Stimulated activated CD4-positive, alpha-beta T cell treated with anti-CD3 and anti-CD28 coated beads, Interleukin-1b, Interleukin-23, amount 100 ng/mL, for 24 hours (primary cell): ENCODE measurements at regions not wholly inside any gene's neighbourhood (a gene's known extent, or its start where the extent isn't known, plus 50 kb on each side); places are given as distances from the start of the nearest gene placed in this dataset.

Experiments
- DNase-seq, 4 experiments: peaks; one replicate each; pipeline ENCODE4 v3.0.0-alpha.2; 2020; ENCODE audit warnings: low read depth in 4 of 4, low spot score in 1 of 4

DNA sequence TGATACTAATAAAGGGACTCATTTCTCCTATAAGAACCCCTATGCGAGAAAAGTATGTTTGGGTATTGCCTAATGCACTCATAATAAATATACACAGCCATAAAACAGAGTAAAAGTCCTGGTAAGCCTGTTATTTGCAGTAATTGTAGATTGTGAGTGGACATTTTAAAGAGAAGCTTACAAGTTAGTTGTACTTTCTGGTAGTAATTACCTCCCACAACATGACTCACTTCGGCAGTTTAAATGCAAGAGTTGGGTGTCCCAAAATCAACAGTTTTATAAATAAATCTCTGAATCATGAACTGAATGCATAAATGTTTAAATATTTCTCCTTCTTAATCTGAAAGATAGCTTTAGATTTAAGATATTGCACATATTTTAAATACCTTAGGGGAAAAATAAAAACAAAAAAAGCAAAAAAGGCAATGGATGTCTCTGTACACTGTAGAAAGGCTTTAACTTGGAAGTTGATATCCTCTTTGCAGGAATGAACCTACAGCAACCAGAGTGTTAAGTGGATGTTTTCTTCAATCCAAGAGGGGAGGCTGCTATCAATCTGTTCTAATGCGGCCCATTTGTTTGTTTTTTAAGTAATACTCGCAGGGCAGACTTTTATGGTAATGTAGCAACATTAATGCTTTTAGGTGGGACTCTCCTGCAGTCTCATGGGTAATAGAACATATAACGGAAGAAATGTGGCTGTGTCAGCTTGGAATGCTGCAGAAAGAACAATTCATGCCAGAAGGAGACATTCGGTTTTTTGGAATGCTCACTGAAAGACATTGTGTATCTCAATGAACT, 57.3 kb upstream of the ZEB1 start:
- no peak for DNase-seq

DNA sequence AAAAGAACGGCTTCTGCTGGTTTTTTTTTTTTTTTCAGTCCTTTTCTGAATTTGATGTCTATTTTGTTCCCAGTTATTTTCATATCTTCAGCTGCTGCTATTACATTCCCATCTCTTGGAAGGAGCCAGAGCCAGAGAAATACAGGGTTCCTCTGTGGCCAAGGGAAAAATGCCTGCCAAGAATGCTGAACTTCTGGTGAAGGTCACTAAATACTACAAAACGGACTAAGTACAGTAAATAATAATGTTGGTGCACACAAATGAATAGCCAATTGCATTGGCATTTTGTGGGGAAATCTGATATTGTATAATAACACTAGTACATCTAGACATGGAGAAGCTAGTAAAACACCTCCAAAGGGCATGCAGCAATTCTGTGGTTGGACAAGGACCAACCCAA, 56.3 kb upstream of the ZEB1 start:
- no peak for DNase-seq

DNA sequence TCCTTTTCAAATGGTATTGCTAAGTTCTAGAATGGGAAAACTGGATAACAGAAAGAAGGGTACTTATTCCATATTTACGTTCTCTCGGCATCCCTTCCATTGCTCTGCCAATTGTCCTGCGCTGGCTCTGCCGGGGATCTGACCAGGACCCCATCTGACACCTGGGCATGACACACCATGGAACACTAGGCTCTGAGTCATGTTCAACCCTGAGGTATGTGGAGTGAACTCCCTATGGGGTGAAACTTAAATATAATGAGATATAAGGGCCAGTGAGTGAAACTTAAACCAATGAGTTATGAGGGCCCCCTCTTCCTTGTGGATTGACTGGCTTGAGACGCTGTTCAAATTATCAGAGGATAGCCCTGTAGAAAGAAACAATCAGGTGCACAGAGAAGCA, 55.1 kb upstream of the ZEB1 start:
- DNase-seq: no peak

DNA sequence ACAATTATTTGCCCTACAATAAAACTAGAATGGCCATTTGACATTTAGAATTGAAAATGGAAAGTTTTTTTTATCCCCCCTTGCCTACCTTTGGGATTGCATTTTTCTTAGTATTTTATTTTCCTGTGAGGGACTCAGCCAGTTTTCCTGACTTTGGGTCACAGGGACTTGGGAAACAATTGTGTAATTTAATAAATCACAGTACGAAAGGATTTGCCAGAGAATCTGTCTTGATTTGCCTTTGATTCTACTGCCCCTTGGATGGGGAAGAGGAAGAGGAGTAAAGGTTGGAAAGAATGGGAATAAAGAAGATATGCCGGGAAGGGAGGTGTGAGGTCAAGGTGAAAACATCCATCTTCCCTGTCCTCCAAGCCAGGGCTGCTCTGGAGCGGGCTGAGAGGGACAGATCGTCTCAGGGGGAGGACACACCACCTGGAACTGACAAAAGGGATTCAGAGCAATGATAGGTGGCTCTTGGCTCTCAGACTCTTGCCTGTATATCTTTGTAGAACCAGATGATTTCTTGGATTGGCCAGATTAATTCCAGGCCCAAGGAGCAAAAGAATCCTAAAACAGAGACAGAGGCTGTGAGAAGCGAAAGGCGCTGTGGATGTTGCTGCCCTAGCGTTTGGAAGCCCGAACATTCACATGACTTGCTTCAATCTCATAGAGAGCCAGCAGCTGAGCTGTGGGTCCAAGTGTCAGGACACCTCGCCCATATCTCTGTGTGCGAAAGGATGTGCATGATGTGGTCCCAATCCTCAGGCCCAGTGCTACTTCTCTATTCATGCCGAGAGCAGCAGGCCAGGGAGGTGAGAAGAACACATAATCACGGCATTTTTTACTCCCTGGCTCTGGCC, 50.3 kb upstream of the ZEB1 start:
- DNase-seq: no peak
